HG03442 (cell line): ENCODE measurements at regions not wholly inside any gene's neighbourhood (a gene's known extent, or its start where the extent isn't known, plus 50 kb on each side); places are given as distances from the start of the nearest gene placed in this dataset.

Source experiments
- ATAC-seq: cut with Tn5 transposase; IDR thresholded peaks from one replicate; pipeline ENCODE4 v1.9.1; 2021; ENCODE audit warnings: mild to moderate bottlenecking, moderate library complexity; ENCODE audit not compliant: unreplicated experiment

- ATAC-seq: no peak
Measured at GRCh38 chr19:30880151-30880550, 469.1 kb downstream of the TSHZ3 start.

GRCh38 chr19:30879736-30880135 is 469.5 kb downstream of the TSHZ3 start:
- no peak for ATAC-seq

- ATAC-seq: no peak
Measured at GRCh38 chr19:30879225-30879624, 470.0 kb downstream of the TSHZ3 start.

GRCh38 chr19:30878495-30878894 is 470.7 kb downstream of the TSHZ3 start:
- no peak for ATAC-seq

GRCh38 chr19:30877661-30878113 is 471.5 kb downstream of the TSHZ3 start:
- ATAC-seq: no peak

- no peak for ATAC-seq
Measured at GRCh38 chr19:30873691-30874090, 475.5 kb downstream of the TSHZ3 start.

GRCh38 chr19:30873003-30873402 is 476.2 kb downstream of the TSHZ3 start:
- ATAC-seq: no peak

GRCh38 chr19:30871979-30872378 is 477.3 kb downstream of the TSHZ3 start:
- no peak for ATAC-seq

GRCh38 chr19:30870876-30871275 is 478.4 kb downstream of the TSHZ3 start:
- ATAC-seq: no peak

- no peak for ATAC-seq
Measured at GRCh38 chr19:30865511-30865910, 483.7 kb downstream of the TSHZ3 start.

GRCh38 chr19:30864391-30865215 is 484.6 kb downstream of the TSHZ3 start:
- no peak for ATAC-seq

GRCh38 chr19:30862876-30863275 is 486.4 kb downstream of the TSHZ3 start:
- ATAC-seq: no peak

- no peak for ATAC-seq
Measured at GRCh38 chr19:30861919-30862318, 487.3 kb downstream of the TSHZ3 start.

GRCh38 chr19:30857966-30858490 is 485.8 kb downstream of the ZNF536 start:
- ATAC-seq: no peak

GRCh38 chr19:30857388-30857787 is 485.2 kb downstream of the ZNF536 start:
- no peak for ATAC-seq

GRCh38 chr19:30856786-30857185 is 484.6 kb downstream of the ZNF536 start:
- ATAC-seq: no peak

- ATAC-seq: no peak
Measured at GRCh38 chr19:30856376-30856775, 484.2 kb downstream of the ZNF536 start.

- ATAC-seq: no peak
Measured at GRCh38 chr19:30855442-30855841, 483.3 kb downstream of the ZNF536 start.

GRCh38 chr19:30854661-30855060 is 482.5 kb downstream of the ZNF536 start:
- no peak for ATAC-seq

- no peak for ATAC-seq
Measured at GRCh38 chr19:30854207-30854606, 482.0 kb downstream of the ZNF536 start.

- no peak for ATAC-seq
Measured at GRCh38 chr19:30853036-30853435, 480.9 kb downstream of the ZNF536 start.

- ATAC-seq: no peak
Measured at GRCh38 chr19:30852168-30852567, 480.0 kb downstream of the ZNF536 start.

GRCh38 chr19:30851646-30852045 is 479.5 kb downstream of the ZNF536 start:
- ATAC-seq: no peak
